Bronchial epithelial cell (primary cell): ENCODE measurements at regions not wholly inside any gene's neighbourhood (a gene's known extent, or its start where the extent isn't known, plus 50 kb on each side); places are given as distances from the start of the nearest gene placed in this dataset.

ENCODE experiments used
- DNase-seq: peaks from one replicate; pipeline ENCODE4 v3.0.0-alpha.2; 2010; ENCODE audit warnings: low read depth
- FAIRE-seq: peaks from 2 replicates; lab custom pipeline; 2011; peaks lifted over from hg19 to GRCh38; lab: Jason Lieb, UNC
- H3K27me3 ChIP-seq: 2 replicates; pipeline ENCODE4 v1.5.1; 2011; ENCODE audit warnings: low read length; ENCODE audit not compliant: control insufficient read depth, insufficient read depth
- H3K36me3 ChIP-seq: 2 replicates; pipeline ENCODE4 v1.5.1; 2011; ENCODE audit warnings: low read length; ENCODE audit not compliant: control insufficient read depth, insufficient read depth
- H3K4me3 ChIP-seq: 2 replicates; pipeline ENCODE4 v1.5.1; 2011; ENCODE audit warnings: mild to moderate bottlenecking, low read depth, low read length, control low read depth
- TF ChIP-seq, protein P1 (sequence below): IDR thresholded peaks from 2 replicates; pipeline ENCODE4 v1.5.1; 2011; ENCODE audit warnings: mild to moderate bottlenecking, moderate library complexity, low read length, control low read depth, inconsistent platforms; ENCODE audit not compliant: insufficient read depth, severe bottlenecking

GRCh38 chr4:187414716-187415115, 580.9 kb upstream of the ZFP42 start:
- H3K27me3 ChIP-seq, result no peaks in the 10 kb centered on the region
- no peak overlapping the region for H3K4me3 ChIP-seq
- DNase-seq, result no peak
- no peaks in the 10 kb centered on the region for H3K36me3 ChIP-seq
- FAIRE-seq, result no peak
- TF ChIP-seq, protein P1, sequence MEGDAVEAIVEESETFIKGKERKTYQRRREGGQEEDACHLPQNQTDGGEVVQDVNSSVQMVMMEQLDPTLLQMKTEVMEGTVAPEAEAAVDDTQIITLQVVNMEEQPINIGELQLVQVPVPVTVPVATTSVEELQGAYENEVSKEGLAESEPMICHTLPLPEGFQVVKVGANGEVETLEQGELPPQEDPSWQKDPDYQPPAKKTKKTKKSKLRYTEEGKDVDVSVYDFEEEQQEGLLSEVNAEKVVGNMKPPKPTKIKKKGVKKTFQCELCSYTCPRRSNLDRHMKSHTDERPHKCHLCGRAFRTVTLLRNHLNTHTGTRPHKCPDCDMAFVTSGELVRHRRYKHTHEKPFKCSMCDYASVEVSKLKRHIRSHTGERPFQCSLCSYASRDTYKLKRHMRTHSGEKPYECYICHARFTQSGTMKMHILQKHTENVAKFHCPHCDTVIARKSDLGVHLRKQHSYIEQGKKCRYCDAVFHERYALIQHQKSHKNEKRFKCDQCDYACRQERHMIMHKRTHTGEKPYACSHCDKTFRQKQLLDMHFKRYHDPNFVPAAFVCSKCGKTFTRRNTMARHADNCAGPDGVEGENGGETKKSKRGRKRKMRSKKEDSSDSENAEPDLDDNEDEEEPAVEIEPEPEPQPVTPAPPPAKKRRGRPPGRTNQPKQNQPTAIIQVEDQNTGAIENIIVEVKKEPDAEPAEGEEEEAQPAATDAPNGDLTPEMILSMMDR, result no peak

DNA sequence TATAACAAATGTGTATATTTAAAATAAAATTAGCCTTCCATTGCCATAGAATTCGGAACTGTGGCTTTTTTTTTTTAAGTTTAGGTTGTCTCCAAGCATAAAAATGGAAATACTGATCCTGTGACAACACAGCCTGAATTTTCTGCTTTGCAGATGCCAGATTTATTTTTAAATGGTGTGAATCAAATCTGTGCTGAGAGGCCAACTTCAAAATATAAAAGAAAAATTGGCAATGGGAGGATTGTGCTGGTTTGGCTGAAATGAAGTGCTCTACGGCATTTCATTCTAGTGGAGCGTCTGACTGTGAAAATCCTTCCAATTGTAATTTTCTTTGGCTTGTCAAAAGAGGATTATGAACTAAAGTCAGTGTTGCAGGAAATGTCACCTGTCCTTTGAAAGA, 580.3 kb upstream of the ZFP42 start:
- Histone ChIP-seq H3K36me3 (no peaks in the 10 kb centered on the region), H3K4me3 (no peak overlapping the region), H3K27me3 (no peaks in the 10 kb centered on the region)
- TF ChIP-seq, protein P1, result no peak
- FAIRE-seq (no peak), DNase-seq (no peak)

- DNase-seq (no peak), FAIRE-seq (no peak)
- Histone ChIP-seq H3K27me3 (no peaks in the 10 kb centered on the region), H3K4me3 (no peak overlapping the region), H3K36me3 (no peaks in the 10 kb centered on the region)
- TF ChIP-seq, protein P1, result no peak
These were observed 579.4 kb upstream of the ZFP42 start for GRCh38 chr4:187416216-187416615.

- Histone ChIP-seq H3K27me3 (no peaks in the 10 kb centered on the region), H3K4me3 (no peak overlapping the region), H3K36me3 (no peaks in the 10 kb centered on the region)
- TF ChIP-seq, protein P1, result no peak
- DNase-seq (peak; percentile 58), FAIRE-seq (no peak)
These were observed 577.9 kb upstream of the ZFP42 start for GRCh38 chr4:187417721-187418120.

GRCh38 chr4:187422655-187423054, 572.9 kb upstream of the ZFP42 start:
- DNase-seq, result no peak
- no peak for FAIRE-seq
- no peaks in the 10 kb centered on the region for H3K27me3 ChIP-seq
- TF ChIP-seq, protein P1, result no peak
- H3K36me3 ChIP-seq, result no peaks in the 10 kb centered on the region
- no peak overlapping the region for H3K4me3 ChIP-seq

GRCh38 chr4:187424636-187425035, 570.9 kb upstream of the ZFP42 start:
- H3K36me3 ChIP-seq, result no peaks in the 10 kb centered on the region
- DNase-seq (peak; percentile 27), FAIRE-seq (no peak)
- no peak overlapping the region for H3K4me3 ChIP-seq
- no peaks in the 10 kb centered on the region for H3K27me3 ChIP-seq
- TF ChIP-seq, protein P1, result no peak
